Activated T-helper 17 cell treated with anti-CD3 and anti-CD28 coated beads, Interleukin-2, amount 50 U/mL, for 72 hours (primary cell): ENCODE measurements at regions not wholly inside any gene's neighbourhood (a gene's known extent, or its start where the extent isn't known, plus 50 kb on each side); places are given as distances from the start of the nearest gene placed in this dataset.
"Not testable (repeated sequence)": the region's sequence is repeated elsewhere in the genome, so short reads cannot be mapped to it uniquely, and the experiment has no call there.

Source experiments
- ATAC-seq: fragments of 150-1000 bp; cut with Tn5 transposase; replicated peaks from 2 replicates; pipeline ENCODE4 v1.10.0; 2021; ENCODE audit warnings: mild to moderate bottlenecking, moderate library complexity
- H3K27ac Mint-ChIP-seq: one replicate; pipeline ENCODE4 v1.8.0; 2022; ENCODE audit warnings: mixed read lengths
- H3K27me3 Mint-ChIP-seq: one replicate; pipeline ENCODE4 v1.8.0; 2022; ENCODE audit warnings: mixed read lengths
- H3K36me3 Mint-ChIP-seq: one replicate; pipeline ENCODE4 v1.8.0; 2022; ENCODE audit warnings: low read depth, mild to moderate bottlenecking, mixed read lengths
- H3K4me1 Mint-ChIP-seq: one replicate; pipeline ENCODE4 v1.8.0; 2022; ENCODE audit warnings: mixed read lengths
- H3K4me3 Mint-ChIP-seq: one replicate; pipeline ENCODE4 v1.8.0; 2022; ENCODE audit warnings: mild to moderate bottlenecking, mixed read lengths
- H3K9me3 Mint-ChIP-seq: one replicate; pipeline ENCODE4 v1.8.0; 2022; ENCODE audit warnings: mixed read lengths

DNA sequence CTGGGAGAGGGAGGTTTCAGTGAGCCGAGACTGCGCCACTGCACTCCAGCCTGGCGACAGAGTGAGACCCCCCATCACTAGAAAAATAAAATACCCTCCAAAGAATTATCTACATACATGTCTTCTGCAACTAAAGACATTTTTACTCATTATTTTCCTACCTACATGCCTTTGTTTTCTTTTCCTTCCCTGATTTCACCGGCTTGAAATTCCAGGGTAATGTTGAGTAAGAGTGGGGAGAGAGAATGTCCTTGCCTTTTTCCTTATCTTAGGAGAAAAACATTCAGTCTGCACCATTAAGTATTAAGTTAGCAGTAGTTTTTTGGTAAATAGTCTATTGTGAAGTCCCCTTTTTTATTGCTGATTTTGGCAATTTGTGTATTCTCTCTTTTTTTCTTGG is 82.4 kb upstream of the C15orf39 start:
- not testable (repeated sequence) for H3K9me3 Mint-ChIP-seq, H3K27me3 Mint-ChIP-seq, H3K4me3 Mint-ChIP-seq, H3K27ac Mint-ChIP-seq, H3K36me3 Mint-ChIP-seq, H3K4me1 Mint-ChIP-seq, ATAC-seq

GRCh38 chr15:75121491-75121890 is 80.2 kb upstream of the C15orf39 start:
- no peak for ATAC-seq
- Mint-ChIP-seq H3K27me3 (no peaks in the 10 kb centered on the region), H3K27ac (no peak overlapping the region), H3K4me1 (no peaks in the 10 kb centered on the region), H3K9me3 (no peaks in the 10 kb centered on the region), H3K36me3 (no peaks in the 10 kb centered on the region), H3K4me3 (no peak overlapping the region)

DNA sequence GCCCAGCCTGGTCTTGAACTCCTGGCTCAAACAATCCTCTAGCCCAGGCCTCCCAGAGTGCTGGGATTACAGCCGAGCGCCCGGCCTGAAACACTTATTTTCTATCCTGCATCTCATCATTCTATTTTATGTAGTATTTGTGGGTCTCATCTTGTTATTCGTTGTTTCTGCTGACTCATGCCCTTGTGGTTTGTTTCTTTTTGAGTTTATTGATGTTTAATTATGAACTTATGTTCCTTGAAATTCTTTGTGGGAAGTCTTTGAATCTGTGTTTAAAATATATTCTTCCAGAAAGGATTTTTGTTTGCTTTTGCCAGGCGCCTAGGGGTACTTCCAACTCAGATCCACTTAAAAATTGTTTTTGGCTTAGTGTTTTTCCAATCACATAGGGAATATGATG is 78.3 kb upstream of the C15orf39 start:
- Mint-ChIP-seq H3K36me3 (no peaks in the 10 kb centered on the region), H3K4me1 (no peaks in the 10 kb centered on the region), H3K27ac (no peak overlapping the region), H3K4me3 (no peak overlapping the region), H3K9me3 (no peaks in the 10 kb centered on the region), H3K27me3 (no peaks in the 10 kb centered on the region)
- no peak for ATAC-seq

DNA sequence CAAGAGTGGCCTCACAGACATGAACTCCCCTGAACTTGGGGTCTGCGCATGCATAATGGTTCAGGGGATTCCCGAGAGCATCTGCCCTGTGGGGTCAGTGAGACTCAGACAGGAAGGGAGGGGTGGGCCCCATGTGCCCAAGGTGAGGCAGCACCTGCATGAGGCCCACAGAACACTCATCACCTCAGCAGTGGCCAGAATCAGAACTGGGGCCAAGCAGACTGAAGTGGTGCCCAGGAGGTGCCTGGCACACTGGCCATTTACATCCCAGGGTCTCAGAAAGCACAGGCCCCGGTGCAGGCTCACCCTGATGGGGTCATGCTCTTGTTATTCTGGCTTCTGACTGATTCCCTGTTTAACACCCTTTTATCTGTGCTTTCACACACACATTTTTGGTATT is 77.4 kb upstream of the C15orf39 start:
- not testable (repeated sequence) for H3K27me3 Mint-ChIP-seq, H3K4me3 Mint-ChIP-seq, H3K4me1 Mint-ChIP-seq, H3K27ac Mint-ChIP-seq, ATAC-seq, H3K36me3 Mint-ChIP-seq, H3K9me3 Mint-ChIP-seq

- H3K36me3 Mint-ChIP-seq = no peaks in the 10 kb centered on the region
- H3K27me3 Mint-ChIP-seq = peaks cover 7% of the 10 kb centered on the region
- no peak overlapping the region for H3K4me3 Mint-ChIP-seq
- no peaks in the 10 kb centered on the region for H3K9me3 Mint-ChIP-seq
- H3K4me1 Mint-ChIP-seq = no peaks in the 10 kb centered on the region
- H3K27ac Mint-ChIP-seq = no peak overlapping the region
- no peak for ATAC-seq
Measured at GRCh38 chr15:75125935-75126334, 75.7 kb upstream of the C15orf39 start.

DNA sequence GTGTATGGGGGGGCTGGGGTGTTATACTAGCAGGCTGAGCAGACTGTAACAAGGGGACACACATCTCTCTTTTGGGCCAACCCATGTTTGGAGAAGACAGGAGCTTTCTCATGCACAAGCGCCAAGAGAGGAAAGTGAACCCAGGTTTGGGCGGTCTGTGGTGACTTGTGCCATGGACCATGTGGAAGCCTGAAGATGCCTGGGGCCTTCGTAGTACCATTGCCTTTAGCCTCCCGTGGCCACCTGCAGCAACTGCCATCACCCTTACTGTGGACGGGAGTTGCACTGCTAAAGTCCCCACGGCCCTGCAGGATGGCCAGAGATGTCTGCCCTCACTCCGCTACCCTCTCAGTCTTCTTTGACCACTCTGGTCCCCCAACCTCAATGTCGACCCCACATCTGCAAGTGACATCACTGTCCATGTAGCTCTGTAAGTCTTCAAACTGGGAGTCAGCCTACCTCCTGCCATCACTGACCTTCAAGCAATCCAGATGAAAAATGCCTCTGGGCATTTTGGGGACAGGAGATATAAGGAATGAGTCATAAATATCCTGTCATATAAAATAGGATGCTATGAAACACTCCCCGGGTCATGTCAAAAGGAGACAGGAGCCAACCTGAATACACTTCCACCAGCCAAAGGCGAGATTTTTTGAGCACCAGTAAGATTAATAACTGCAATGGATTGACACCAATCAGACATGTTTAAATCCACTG is 74.7 kb upstream of the C15orf39 start:
- Mint-ChIP-seq H3K36me3 (no peaks in the 10 kb centered on the region), H3K9me3 (no peaks in the 10 kb centered on the region), H3K4me1 (no peaks in the 10 kb centered on the region), H3K4me3 (no peak overlapping the region), H3K27me3 (peaks cover 7% of the 10 kb centered on the region), H3K27ac (no peak overlapping the region)
- ATAC-seq = no peak

GRCh38 chr15:75129788-75130187 is 71.9 kb upstream of the C15orf39 start:
- no peak for ATAC-seq
- Mint-ChIP-seq H3K4me3 (no peak overlapping the region), H3K36me3 (no peaks in the 10 kb centered on the region), H3K9me3 (no peaks in the 10 kb centered on the region), H3K27me3 (peaks cover 7% of the 10 kb centered on the region), H3K27ac (no peak overlapping the region), H3K4me1 (no peaks in the 10 kb centered on the region)

DNA sequence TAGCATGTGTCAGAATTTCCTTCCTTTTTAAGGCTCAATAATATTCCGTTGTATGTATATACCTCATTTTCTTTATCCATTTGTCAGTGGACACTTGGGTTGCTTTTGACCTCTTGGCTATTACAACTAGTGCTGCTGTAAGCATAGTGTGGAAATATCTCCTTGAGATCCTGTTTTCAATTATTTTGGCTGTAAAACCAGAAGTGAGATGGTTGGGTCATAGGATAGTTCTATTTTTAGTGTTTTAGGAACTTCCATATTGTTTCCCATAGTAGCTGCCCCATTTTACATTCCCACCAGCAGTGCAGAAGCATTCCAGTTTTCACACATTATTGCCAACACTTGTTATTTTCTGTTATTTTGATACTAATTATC is 70.4 kb upstream of the C15orf39 start:
- Mint-ChIP-seq H3K9me3 (no peaks in the 10 kb centered on the region), H3K36me3 (no peaks in the 10 kb centered on the region), H3K4me3 (peak overlapping the region; percentile 30), H3K27me3 (peaks cover 12% of the 10 kb centered on the region), H3K27ac (no peak overlapping the region), H3K4me1 (no peaks in the 10 kb centered on the region)
- no peak for ATAC-seq

GRCh38 chr15:75134748-75135147 is 66.9 kb upstream of the C15orf39 start:
- Mint-ChIP-seq H3K27ac (no peak overlapping the region), H3K9me3 (no peaks in the 10 kb centered on the region), H3K36me3 (no peaks in the 10 kb centered on the region), H3K4me3 (no peak overlapping the region), H3K27me3 (peaks cover 6% of the 10 kb centered on the region), H3K4me1 (no peaks in the 10 kb centered on the region)
- no peak for ATAC-seq

- Mint-ChIP-seq H3K27ac (no peak overlapping the region), H3K4me1 (no peaks in the 10 kb centered on the region), H3K36me3 (no peaks in the 10 kb centered on the region), H3K4me3 (no peak overlapping the region), H3K9me3 (no peaks in the 10 kb centered on the region), H3K27me3 (peaks cover 5% of the 10 kb centered on the region)
- no peak for ATAC-seq
Measured at GRCh38 chr15:75136118-75136517, 65.6 kb upstream of the C15orf39 start.

DNA sequence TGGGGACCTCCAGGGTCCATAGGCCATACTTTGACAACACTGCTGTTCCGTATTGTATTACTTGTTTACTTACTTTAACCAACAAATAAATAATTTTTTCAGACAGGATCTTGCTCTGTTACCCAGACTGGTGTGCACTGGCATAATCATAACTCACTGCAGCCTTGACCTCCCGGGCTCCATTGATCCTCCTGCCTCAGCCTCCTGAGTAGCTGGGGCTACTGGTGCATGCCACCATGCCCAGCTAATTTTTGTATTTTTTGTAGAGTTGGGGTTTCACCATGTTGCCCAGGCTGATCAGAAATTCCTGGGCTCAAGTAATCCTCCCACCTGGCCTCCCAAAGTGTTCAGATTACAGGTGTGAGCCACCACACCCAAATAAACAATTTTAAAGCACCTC is 64.9 kb upstream of the C15orf39 start:
- H3K4me3 Mint-ChIP-seq = no peak overlapping the region
- no peaks in the 10 kb centered on the region for H3K36me3 Mint-ChIP-seq
- H3K27me3 Mint-ChIP-seq = peaks cover 5% of the 10 kb centered on the region
- H3K9me3 Mint-ChIP-seq = no peaks in the 10 kb centered on the region
- H3K27ac Mint-ChIP-seq = no peak overlapping the region
- ATAC-seq = no peak
- no peaks in the 10 kb centered on the region for H3K4me1 Mint-ChIP-seq

- H3K9me3 Mint-ChIP-seq = peaks cover 11% of the 10 kb centered on the region
- H3K4me1 Mint-ChIP-seq = no peaks in the 10 kb centered on the region
- peaks cover 5% of the 10 kb centered on the region for H3K27me3 Mint-ChIP-seq
- H3K36me3 Mint-ChIP-seq = no peaks in the 10 kb centered on the region
- H3K27ac Mint-ChIP-seq = no peak overlapping the region
- H3K4me3 Mint-ChIP-seq = no peak overlapping the region
- ATAC-seq = no peak
Measured at GRCh38 chr15:75138016-75138999, 63.4 kb upstream of the C15orf39 start.

DNA sequence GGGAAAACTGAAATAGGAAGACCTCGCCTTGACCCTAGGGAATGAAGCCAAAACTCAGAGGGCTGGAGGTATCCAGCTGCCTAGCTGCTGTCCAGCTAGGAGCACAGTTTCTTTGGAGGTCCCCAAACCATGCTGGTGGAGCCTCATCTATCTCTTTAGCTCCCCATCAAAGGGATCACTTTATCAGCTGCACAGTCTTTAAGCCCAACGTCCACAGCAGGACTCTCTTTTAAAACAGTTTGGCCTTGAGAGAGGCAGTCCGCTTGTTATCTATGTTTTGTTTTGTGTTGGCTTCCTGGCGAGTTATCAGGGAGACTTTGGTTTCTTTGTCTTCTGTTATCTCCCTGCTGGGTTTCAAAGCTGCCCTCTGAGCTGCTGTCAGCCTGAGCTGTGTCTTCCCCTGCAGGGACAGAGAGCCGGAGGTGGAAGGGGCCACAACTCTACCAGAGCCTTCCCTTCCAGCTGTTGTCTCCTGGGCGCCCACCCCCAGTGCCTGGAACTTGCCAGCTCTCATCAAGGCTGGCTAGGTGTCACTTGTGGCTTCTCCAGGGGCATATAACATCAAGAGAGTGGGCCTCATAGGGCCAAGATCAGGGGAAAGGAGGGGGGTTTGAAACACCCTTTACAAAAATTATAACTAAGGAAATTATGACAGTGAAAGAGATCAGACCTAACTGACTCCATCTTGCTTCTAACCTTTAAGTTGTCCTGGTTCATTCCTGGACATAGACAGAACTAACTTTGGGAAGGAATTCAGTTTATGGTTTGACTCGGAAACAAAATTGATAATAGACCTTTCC is 61.4 kb upstream of the C15orf39 start:
- no peak overlapping the region for H3K27ac Mint-ChIP-seq
- peaks cover 14% of the 10 kb centered on the region for H3K9me3 Mint-ChIP-seq
- no peaks in the 10 kb centered on the region for H3K36me3 Mint-ChIP-seq
- ATAC-seq = no peak
- no peak overlapping the region for H3K4me3 Mint-ChIP-seq
- H3K4me1 Mint-ChIP-seq = no peaks in the 10 kb centered on the region
- H3K27me3 Mint-ChIP-seq = peaks cover 5% of the 10 kb centered on the region

DNA sequence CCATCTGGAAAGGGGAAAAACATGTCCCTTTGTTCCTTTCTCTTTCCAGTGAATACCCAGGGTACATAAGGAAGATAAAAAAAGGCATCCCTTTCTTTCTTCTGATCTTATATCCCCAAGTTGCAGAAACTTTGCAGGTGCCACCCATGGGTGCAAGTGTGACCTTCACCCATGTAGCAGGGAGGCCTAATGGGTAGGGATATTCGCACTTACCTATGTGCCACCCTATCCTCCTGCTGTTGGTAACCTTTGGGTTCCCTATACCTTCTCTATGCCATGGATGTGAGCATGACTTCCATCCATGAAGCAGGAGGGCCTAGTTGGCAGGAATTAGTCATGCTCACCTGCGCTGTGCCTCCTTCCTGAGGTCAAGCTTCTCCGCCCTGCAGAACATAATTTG is 59.2 kb upstream of the C15orf39 start:
- no peak overlapping the region for H3K27ac Mint-ChIP-seq
- no peaks in the 10 kb centered on the region for H3K27me3 Mint-ChIP-seq
- no peak for ATAC-seq
- no peaks in the 10 kb centered on the region for H3K36me3 Mint-ChIP-seq
- peaks cover 14% of the 10 kb centered on the region for H3K9me3 Mint-ChIP-seq
- H3K4me1 Mint-ChIP-seq = no peaks in the 10 kb centered on the region
- no peak overlapping the region for H3K4me3 Mint-ChIP-seq
